GM23338 (cell line): ENCODE measurements at regions not wholly inside any gene's neighbourhood (a gene's known extent, or its start where the extent isn't known, plus 50 kb on each side); places are given as distances from the start of the nearest gene placed in this dataset.

Experiments
- ATAC-seq: fragments of 200-7000 bp; cut with Tn5 transposase; 3 replicates; pipeline ENCODE4 v1.9.1; 2020
- DNase-seq: peaks from one replicate; pipeline ENCODE4 v3.0.0-alpha.2; 2015; ENCODE audit warnings: low spot score
- H2AFZ ChIP-seq: fragments of 200-600 bp; sonication (generic); 2 replicates; pipeline ENCODE4 v1.8.0; 2016; ENCODE audit warnings: antibody characterized with exemption, mild to moderate bottlenecking, moderate library complexity
- H3F3A ChIP-seq: fragments of 200-600 bp; sonication (generic); replicated peaks from 2 replicates; pipeline ENCODE4 v1.8.0; 2017; ENCODE audit warnings: antibody characterized with exemption, mixed run types, low read depth
- H3K27ac ChIP-seq: fragments of 200-600 bp; sonication (generic); 2 replicates; pipeline ENCODE4 v1.6.1; 2016; ENCODE audit warnings: low read depth
- H3K27me3 ChIP-seq: fragments of 200-600 bp; sonication (generic); 2 replicates; pipeline ENCODE4 v1.8.0; 2016; ENCODE audit warnings: mild to moderate bottlenecking, mixed run types, moderate library complexity; ENCODE audit not compliant: insufficient read depth
- H3K36me3 ChIP-seq: fragments of 200-600 bp; sonication (generic); 2 replicates; pipeline ENCODE4 v1.8.0; 2016; ENCODE audit warnings: mild to moderate bottlenecking; ENCODE audit not compliant: insufficient read depth
- H3K4me1 ChIP-seq: fragments of 200-600 bp; sonication (generic); 2 replicates; pipeline ENCODE4 v1.8.0; 2016; ENCODE audit warnings: mild to moderate bottlenecking, moderate library complexity; ENCODE audit not compliant: insufficient read depth
- H3K4me2 ChIP-seq: fragments of 200-600 bp; sonication (generic); 2 replicates; pipeline ENCODE4 v1.7.1; 2017; ENCODE audit warnings: mixed run types
- H3K4me3 ChIP-seq: fragments of 200-600 bp; sonication (generic); 2 replicates; pipeline ENCODE4 v1.6.1; 2016; ENCODE audit warnings: mixed run types
- H3K79me2 ChIP-seq: fragments of 200-600 bp; sonication (generic); replicated peaks from 2 replicates; pipeline ENCODE4 v1.8.0; 2017; ENCODE audit warnings: mild to moderate bottlenecking; ENCODE audit not compliant: insufficient read depth
- H3K9me2 ChIP-seq: fragments of 200-600 bp; sonication (generic); 2 replicates; pipeline ENCODE4 v1.8.0; 2017; ENCODE audit not compliant: insufficient read depth
- H4K20me1 ChIP-seq: fragments of 200-600 bp; sonication (generic); replicated peaks from 2 replicates; pipeline ENCODE4 v1.8.0; 2017; ENCODE audit warnings: mild to moderate bottlenecking; ENCODE audit not compliant: insufficient read depth
- H3K27ac Mint-ChIP-seq: 2 replicates; pipeline ENCODE4 v1.8.0; 2020; ENCODE audit warnings: inconsistent platforms, mild to moderate bottlenecking, moderate library complexity, mixed read lengths
- H3K27me3 Mint-ChIP-seq: 3 replicates; pipeline ENCODE4 v1.8.0; 2022; ENCODE audit warnings: low read depth, mild to moderate bottlenecking, moderate library complexity, mixed read lengths, inconsistent platforms; ENCODE audit not compliant: insufficient read depth, poor library complexity
- H3K36me3 Mint-ChIP-seq: 3 replicates; pipeline ENCODE4 v1.8.0; 2021; ENCODE audit warnings: low read depth, mild to moderate bottlenecking, inconsistent platforms, moderate library complexity, mixed read lengths
- H3K4me1 Mint-ChIP-seq: 3 replicates; pipeline ENCODE4 v1.8.0; 2020; ENCODE audit warnings: mild to moderate bottlenecking, inconsistent platforms, mixed read lengths
- H3K4me3 Mint-ChIP-seq: 3 replicates; pipeline ENCODE4 v1.8.0; 2021; ENCODE audit warnings: moderate library complexity, mild to moderate bottlenecking, inconsistent platforms, mixed read lengths
- H3K9me3 Mint-ChIP-seq: 3 replicates; pipeline ENCODE4 v1.8.0; 2020; ENCODE audit warnings: moderate library complexity, mild to moderate bottlenecking, inconsistent platforms, mixed read lengths
- CREB1 ChIP-seq: fragments of 250-450 bp; sonication (Bioruptor Pico); IDR thresholded peaks from 2 replicates; pipeline ENCODE4 v1.5.0; 2020; ENCODE audit warnings: low read depth, mild to moderate bottlenecking, moderate library complexity
- EZH2 ChIP-seq: fragments of 200-600 bp; sonication (generic); IDR thresholded peaks from one replicate; pipeline ENCODE4 v1.8.0; 2017; ENCODE audit warnings: antibody characterized with exemption, mild to moderate bottlenecking, low read depth; ENCODE audit not compliant: unreplicated experiment
- JUNB ChIP-seq: IDR thresholded peaks from one replicate; pipeline ENCODE4 v1.6.1; 2016; ENCODE audit warnings: antibody characterized with exemption; ENCODE audit not compliant: unreplicated experiment
- NANOG ChIP-seq: IDR thresholded peaks from 2 replicates; pipeline ENCODE4 v1.6.1; 2016; ENCODE audit warnings: antibody characterized with exemption, borderline replicate concordance
- POLR2AphosphoS5 ChIP-seq: IDR thresholded peaks from 2 replicates; pipeline ENCODE4 v1.6.1; 2016; ENCODE audit warnings: antibody characterized with exemption, low read depth
- STAT1 ChIP-seq: IDR thresholded peaks from one replicate; pipeline ENCODE4 v1.6.1; 2016; ENCODE audit warnings: antibody characterized with exemption; ENCODE audit not compliant: unreplicated experiment
- ZNF114 ChIP-seq: fragments of 250-450 bp; sonication (Bioruptor Pico); IDR thresholded peaks from 2 replicates; pipeline ENCODE4 v1.5.0; 2020; ENCODE audit warnings: mild to moderate bottlenecking, moderate library complexity
- ZNF462 ChIP-seq: fragments of 250-450 bp; sonication (Bioruptor Pico); IDR thresholded peaks from 2 replicates; pipeline ENCODE4 v1.5.0; 2020; ENCODE audit warnings: mild to moderate bottlenecking, moderate library complexity

- H3K36me3 Mint-ChIP-seq: no peaks in the 10 kb centered on the region
- peaks cover 7% of the 10 kb centered on the region; the same call in 2 of the 3 replicates for H3K4me1 Mint-ChIP-seq
- H3K27me3 Mint-ChIP-seq: no peaks in the 10 kb centered on the region
- Histone ChIP-seq H3K36me3 (no peaks in the 10 kb centered on the region), H3K4me3 (no peak overlapping the region), H3K4me2 (no peak overlapping the region), H3K4me1 (no peaks in the 10 kb centered on the region), H3K9me2 (peaks cover 3% of the 10 kb centered on the region; the same call in 1 of the 2 replicates), H2AFZ (0 out of 2 replicates have a peak overlapping the region, but pooled peaks have one; percentile 19), H3K27ac (no peak overlapping the region), H4K20me1 (no peaks in the 10 kb centered on the region), H3K27me3 (no peaks in the 10 kb centered on the region), H3K79me2 (no peaks in the 10 kb centered on the region), H3F3A (no peaks in the 10 kb centered on the region)
- no peak overlapping the region for H3K27ac Mint-ChIP-seq
- TF ChIP-seq POLR2AphosphoS5 (no peak), EZH2 (no peak), STAT1 (no peak), NANOG (no peak), ZNF462 (CRISPR knock-in tag) (no peak), JUNB (no peak), ZNF114 (CRISPR knock-in tag) (no peak), CREB1 (CRISPR knock-in tag) (no peak)
- no peak for ATAC-seq
- no peaks in the 10 kb centered on the region for H3K9me3 Mint-ChIP-seq
- DNase-seq: no peak
- no peak overlapping the region for H3K4me3 Mint-ChIP-seq
These were observed 341.2 kb downstream of the MZT1 start for GRCh38 chr13:72386138-72386684.
